GM18502 (cell line): ENCODE measurements at regions not wholly inside any gene's neighbourhood (a gene's known extent, or its start where the extent isn't known, plus 50 kb on each side); places are given as distances from the start of the nearest gene placed in this dataset.
"Not testable (repeated sequence)": the region's sequence is repeated elsewhere in the genome, so short reads cannot be mapped to it uniquely, and the experiment has no call there.

Experiments
- ATAC-seq: cut with Tn5 transposase; IDR thresholded peaks from one replicate; pipeline ENCODE4 v1.9.1; 2021; ENCODE audit warnings: mild to moderate bottlenecking; ENCODE audit not compliant: unreplicated experiment, poor library complexity

DNA sequence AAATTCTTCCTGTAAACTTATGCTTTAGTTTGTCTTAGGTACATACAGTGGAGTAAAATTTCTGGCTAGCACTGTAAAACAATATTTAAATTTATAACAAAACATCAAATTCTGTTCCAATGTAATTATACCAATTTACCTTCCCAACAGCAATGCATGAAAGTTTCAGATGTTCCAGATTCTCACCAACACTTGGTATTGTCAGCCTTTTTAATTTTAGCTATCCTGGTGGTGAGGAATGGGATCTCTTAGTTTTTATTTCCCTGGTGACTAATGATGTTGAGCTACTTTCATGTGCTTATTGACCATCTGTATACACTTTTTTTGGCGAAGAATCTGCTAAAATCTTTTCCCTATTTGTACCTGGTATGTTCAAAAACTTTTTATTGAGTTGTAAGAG lies 76.1 kb upstream of the PHACTR1 start:
- ATAC-seq: no peak

DNA sequence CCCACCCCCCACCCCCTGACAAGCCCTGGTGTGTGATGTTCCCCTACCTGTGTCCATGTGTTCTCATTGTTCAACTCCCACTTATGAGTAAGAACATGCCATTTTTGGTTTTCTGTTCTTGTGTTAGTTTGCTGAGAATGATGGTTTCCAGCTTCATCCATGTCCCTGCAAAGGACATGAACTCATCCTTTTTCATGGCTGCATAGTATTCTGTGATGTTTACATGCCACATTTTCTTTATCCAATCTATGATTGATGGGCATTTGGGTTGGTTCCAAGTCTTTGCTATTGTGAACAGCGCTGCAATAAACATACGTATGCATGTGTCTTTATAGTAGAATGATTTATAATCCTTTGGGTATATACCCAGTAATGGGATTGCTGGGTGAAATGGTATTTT lies 74.8 kb upstream of the PHACTR1 start:
- ATAC-seq: not testable (repeated sequence)

GRCh38 chr6:12645941-12646340 lies 70.6 kb upstream of the PHACTR1 start:
- no peak for ATAC-seq

- no peak for ATAC-seq
Measured at GRCh38 chr6:12648171-12648570, 68.4 kb upstream of the PHACTR1 start.

DNA sequence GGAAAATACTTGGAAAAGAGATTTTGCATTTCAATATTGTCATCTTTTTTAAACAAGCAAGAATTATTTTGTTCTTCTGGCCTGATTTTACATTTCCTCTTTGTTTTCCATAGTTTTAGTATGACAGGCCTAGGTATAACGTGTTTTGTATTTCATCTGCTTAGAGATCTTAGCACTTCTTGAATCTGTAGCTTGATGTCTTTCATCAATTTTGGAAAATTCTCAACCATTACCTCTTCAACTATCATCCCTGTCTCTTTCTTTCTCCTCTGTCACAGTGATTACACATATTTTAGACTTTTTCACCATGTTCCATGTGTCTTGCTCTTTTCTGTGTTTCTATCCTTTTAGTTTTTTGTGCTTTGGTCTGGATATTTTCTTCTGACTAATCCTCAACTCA lies 67.2 kb upstream of the PHACTR1 start:
- no peak for ATAC-seq

GRCh38 chr6:12653486-12653885 lies 63.1 kb upstream of the PHACTR1 start:
- no peak for ATAC-seq

DNA sequence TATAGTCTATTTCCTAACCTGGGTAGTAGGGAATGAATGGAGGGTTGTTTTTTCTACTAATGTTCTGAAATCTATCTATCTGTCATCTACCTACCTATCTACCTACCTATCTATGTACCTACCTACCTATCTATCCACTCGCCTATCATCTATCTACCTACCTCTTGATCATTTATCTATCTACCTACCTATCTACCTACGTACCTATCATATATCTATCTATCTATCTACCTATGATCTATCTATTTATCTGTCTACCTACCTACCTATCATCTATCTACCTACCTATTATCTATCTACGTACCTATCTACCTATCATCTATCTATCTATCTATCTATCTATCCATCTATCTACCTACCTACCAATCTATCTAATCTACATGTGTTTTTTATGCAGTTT lies 62.5 kb upstream of the PHACTR1 start:
- ATAC-seq: no peak

DNA sequence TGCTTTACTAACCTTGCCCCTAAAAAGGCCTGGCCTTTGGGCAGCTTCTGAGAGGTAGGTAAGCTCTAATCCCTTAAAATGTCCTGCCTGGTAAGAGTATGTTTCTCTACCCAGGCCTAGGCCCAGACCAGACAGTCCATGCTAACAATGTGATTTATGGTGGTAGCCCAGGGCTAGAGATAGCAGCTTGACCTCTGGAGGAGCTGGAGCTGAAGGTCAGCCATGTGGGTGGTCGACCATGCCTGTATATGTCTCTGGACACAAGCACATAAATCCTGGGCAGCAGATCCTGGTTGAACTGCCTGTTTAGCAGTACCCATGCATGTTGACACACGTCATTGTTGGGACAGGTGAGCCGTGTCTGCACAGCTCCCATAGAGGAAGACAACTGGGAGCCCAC lies 62.1 kb upstream of the PHACTR1 start:
- ATAC-seq: no peak

GRCh38 chr6:12656906-12657305 lies 59.7 kb upstream of the PHACTR1 start:
- ATAC-seq: no peak

DNA sequence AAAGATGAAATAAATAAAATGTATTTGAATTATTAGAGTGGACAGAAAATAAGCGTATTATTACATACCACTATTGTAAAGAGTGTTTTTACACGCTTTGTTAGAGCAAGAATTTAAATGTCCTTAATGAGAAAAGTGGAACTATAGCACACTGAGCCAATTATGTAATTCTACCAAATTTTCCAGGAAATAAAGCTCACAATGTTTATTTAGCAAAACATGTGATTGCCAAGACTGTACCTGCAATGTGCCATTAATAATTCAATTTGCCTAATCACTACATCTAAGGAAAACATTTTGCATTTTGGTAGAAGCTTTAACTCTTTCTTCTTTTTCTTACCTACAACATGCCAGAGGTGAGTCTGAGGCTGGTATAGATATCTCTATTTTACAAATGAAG lies 58.7 kb upstream of the PHACTR1 start:
- ATAC-seq: no peak

DNA sequence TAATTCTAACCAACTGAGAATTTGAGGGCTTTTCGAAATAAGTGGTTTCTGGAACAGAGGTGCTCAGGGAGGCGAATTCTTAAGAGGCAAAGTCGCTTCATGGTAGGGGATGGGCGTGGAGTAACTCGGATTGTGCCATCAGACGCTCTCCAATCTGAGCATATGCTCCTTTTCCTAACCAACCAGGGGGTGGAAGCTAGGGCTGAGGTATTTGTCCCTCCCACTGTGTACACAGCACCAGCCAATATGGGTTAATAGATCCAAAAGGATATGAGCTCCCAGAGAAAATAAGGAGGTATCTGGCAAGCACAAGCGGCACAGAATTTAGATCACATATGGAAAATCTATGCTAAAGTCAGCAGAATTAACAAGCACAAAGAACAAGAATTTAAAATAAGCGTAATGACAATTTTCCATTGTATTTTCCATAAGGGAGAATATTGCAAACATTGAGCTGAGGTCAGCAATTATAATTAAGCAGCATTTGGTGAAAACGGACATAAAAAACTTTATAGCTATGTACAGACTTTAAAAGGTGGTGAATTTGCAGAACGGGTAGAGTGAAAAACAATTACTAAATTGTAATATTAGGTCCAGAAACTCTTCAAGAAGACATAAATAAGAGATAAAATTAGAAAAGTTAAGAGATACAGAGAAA lies 55.0 kb upstream of the PHACTR1 start:
- ATAC-seq: no peak
